GM12878 (cell line): ENCODE measurements at regions not wholly inside any gene's neighbourhood (a gene's known extent, or its start where the extent isn't known, plus 50 kb on each side); places are given as distances from the start of the nearest gene placed in this dataset.
"Not testable (repeated sequence)": the region's sequence is repeated elsewhere in the genome, so short reads cannot be mapped to it uniquely, and the experiment has no call there.

Experiments used
- ATAC-seq: fragments of 200-7000 bp; cut with Tn5 transposase; 3 replicates; pipeline ENCODE4 v1.9.1; 2020; ENCODE audit warnings: mild to moderate bottlenecking, moderate library complexity
- BruUV-seq: library from RNA; stranded (reverse); fragments of 400-500 nt; replicated peaks from 2 replicates; lab custom pipeline; 2021; lab: Mats Ljungman, UMichigan
- CTCF ChIA-PET: fragments of 300-600 bp; sonication (Branson Sonifier 250); formaldehyde crosslinking; extraction: SDS; loops from one replicate; lab custom pipeline; 2021; ENCODE audit warnings: inconsistent platforms; lab: Yijun Ruan, JAX
- POLR2A ChIA-PET: fragments of 350-600 bp; formaldehyde crosslinking; extraction: SDS; loops from one replicate; lab custom pipeline; 2021; ENCODE audit warnings: inconsistent platforms; lab: Charles Lee
- RAD21 ChIA-PET: fragments of 300-600 bp; sonication (Branson Sonifier 250); formaldehyde crosslinking; loops from one replicate; lab custom pipeline; 2023; ENCODE audit warnings: antibody characterized with exemption; ENCODE audit not compliant: unreplicated experiment; lab: Charles Lee
- SMC1A ChIA-PET: fragments of 300-600 bp; sonication (Branson Sonifier 250); formaldehyde crosslinking; loops from one replicate; lab custom pipeline; 2023; ENCODE audit not compliant: unreplicated experiment, uncharacterized antibody; lab: Charles Lee
- DNase-seq: peaks from one replicate; pipeline ENCODE4 v3.0.0-alpha.2; 2011; ENCODE audit warnings: low read depth, low spot score
- FAIRE-seq: peaks from 3 replicates; lab custom pipeline; 2011; peaks lifted over from hg19 to GRCh38; lab: Jason Lieb, UNC
- H2AFZ ChIP-seq: 2 replicates; pipeline ENCODE4 v1.6.0; 2011; ENCODE audit warnings: low read depth, low read length, control low read depth; ENCODE audit not compliant: control insufficient read depth
- H3K27ac ChIP-seq: 2 replicates; pipeline ENCODE4 v1.5.1; 2011; ENCODE audit warnings: control low read depth; ENCODE audit not compliant: control insufficient read depth, insufficient read depth
- H3K27me3 ChIP-seq, 2 experiments: replicated peaks in 1 of 2; 2 replicates each; pipeline versions ENCODE4 v1.6.0 to v1.6.1; 2011; ENCODE audit warnings: low read length in 1 of 2; ENCODE audit not compliant: control insufficient read depth in 2 of 2, insufficient read depth in 2 of 2
- H3K36me3 ChIP-seq, 2 experiments: 2 replicates each; pipeline ENCODE4 v1.5.1; 2011; ENCODE audit warnings: low read length in 1 of 2; ENCODE audit not compliant: control insufficient read depth in 2 of 2, insufficient read depth in 2 of 2
- H3K4me1 ChIP-seq: 2 replicates; pipeline ENCODE4 v1.6.1; 2011; ENCODE audit warnings: mild to moderate bottlenecking, low read length, moderate library complexity, mixed read lengths; ENCODE audit not compliant: control insufficient read depth, insufficient read depth
- H3K4me2 ChIP-seq: 2 replicates; pipeline ENCODE4 v1.6.0; 2011; ENCODE audit warnings: control low read depth; ENCODE audit not compliant: control insufficient read depth, insufficient read depth
- H3K4me3 ChIP-seq: fragments of 200-600 bp; sonication (generic); 2 replicates; pipeline ENCODE4 v1.5.1; 2016
- H3K79me2 ChIP-seq: 2 replicates; pipeline ENCODE4 v1.6.0; 2011; ENCODE audit warnings: low read length; ENCODE audit not compliant: control insufficient read depth, insufficient read depth
- H3K9ac ChIP-seq: 2 replicates; pipeline ENCODE4 v1.8.0; 2011; ENCODE audit warnings: low read length, control low read depth, mixed read lengths; ENCODE audit not compliant: control insufficient read depth, insufficient read depth
- H3K9me3 ChIP-seq: replicated peaks from 3 replicates; pipeline ENCODE4 v1.5.1; 2011; ENCODE audit warnings: mild to moderate bottlenecking, low read length; ENCODE audit not compliant: control insufficient read depth, insufficient read depth
- H4K20me1 ChIP-seq: 2 replicates; pipeline ENCODE4 v1.6.0; 2011; ENCODE audit not compliant: control insufficient read depth, insufficient read depth
- DPF2 ChIP-seq: fragments of 450-650 bp; IDR thresholded peaks from 2 replicates; pipeline ENCODE4 v1.6.1; 2017; ENCODE audit warnings: mild to moderate bottlenecking
- KAT2A ChIP-seq: conservative IDR thresholded peaks from 2 replicates; pipeline ENCODE4 v1.6.1; 2011; ENCODE audit warnings: low read depth, low read length; ENCODE audit not compliant: control insufficient read depth
- MXI1 ChIP-seq: fragments of 150-350 bp; IDR thresholded peaks from 2 replicates; pipeline ENCODE4 v1.6.1; 2011; ENCODE audit warnings: low read depth, mild to moderate bottlenecking, inconsistent platforms, low read length, improper control_type of control experiment
- WGBS: methylation state at CpG from one replicate; pipeline ENCODE4 v1.1.6; 2016; ENCODE audit warnings: low lambda C conversion rate; ENCODE audit not compliant: insufficient replicate concordance, insufficient coverage; ENCODE audit errors: missing lambda C conversion rate; 5-methylcytosine and 5-hydroxymethylcytosine counted together
- in situ Hi-C: fragments of 300-500 bp; cut with MboI; formaldehyde crosslinking; loops from 9 replicates; pipeline ENCODE4 v1.14.3; 2018; ENCODE audit warnings: mixed read lengths
- intact Hi-C: fragments of 100-400 bp; cut with micrococcal nuclease; formaldehyde crosslinking; loops from one replicate; pipeline ENCODE4 v1.14.2; 2022; ENCODE audit not compliant: unreplicated experiment
- TF ChIP-seq, protein P1 (sequence below): fragments of 450-650 bp; IDR thresholded peaks from 2 replicates; pipeline ENCODE4 v1.6.1; 2017; ENCODE audit warnings: mild to moderate bottlenecking, moderate library complexity

DNA sequence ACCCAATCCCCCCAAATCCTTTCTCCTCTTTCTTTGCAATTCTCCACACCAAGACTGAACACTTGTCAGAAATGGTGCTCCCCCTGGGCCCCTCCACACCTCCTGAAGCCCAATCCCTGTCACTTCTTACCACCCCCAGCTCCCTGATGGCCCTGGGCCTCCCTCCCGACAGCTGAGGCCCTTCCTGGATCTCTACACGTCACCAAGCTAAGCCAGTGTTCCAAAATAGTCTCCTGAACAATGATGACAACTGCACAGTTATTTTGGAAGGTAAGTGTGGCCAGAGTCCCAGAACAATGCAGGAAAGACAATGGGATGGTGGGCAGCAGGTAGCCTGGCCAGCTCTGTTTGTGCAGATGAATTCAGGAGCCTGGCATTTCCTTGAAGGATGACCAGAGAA lies 63.7 kb upstream of the PRSS3 start:
- ATAC-seq (no peak), DNase-seq (no peak), FAIRE-seq (no peak)
- ChIA-PET CTCF (interaction anchor here (1.2 to 2.1 kb wide), 2 partner anchors 10 to 673 kb away, joined by 3 to 9 read pairs; no protein-coding TSS in a partner anchor), POLR2A (no interaction called here), RAD21 (no interaction called here), SMC1A (interaction anchor here (0.9 to 1.4 kb wide), 3 partner anchors 8 to 108 kb away, joined by 3 to 5 read pairs (median 3); no protein-coding TSS in a partner anchor)
- intact Hi-C loops = no loop called here
- Histone ChIP-seq H2AFZ (no peak overlapping the region), H3K79me2 (no peaks in the 10 kb centered on the region), H3K9me3 (no peaks in the 10 kb centered on the region), H3K27me3 (no peaks in the 10 kb centered on the region; a peak in 1 of 4 replicates), H3K4me2 (no peak overlapping the region), H3K4me1 (no peaks in the 10 kb centered on the region), H3K4me3 (no peak overlapping the region), H3K9ac (no peak overlapping the region), H3K27ac (no peak overlapping the region), H3K36me3 (no peaks in the 10 kb centered on the region), H4K20me1 (no peaks in the 10 kb centered on the region)
- WGBS = 0% methylated on average over 2 of the region's 2 CpGs
- BruUV-seq = no TSS peak
- in situ Hi-C loops = no loop called here
- TF ChIP-seq MXI1 (no peak), DPF2 (no peak), KAT2A (no peak)
- TF ChIP-seq, protein P1, sequence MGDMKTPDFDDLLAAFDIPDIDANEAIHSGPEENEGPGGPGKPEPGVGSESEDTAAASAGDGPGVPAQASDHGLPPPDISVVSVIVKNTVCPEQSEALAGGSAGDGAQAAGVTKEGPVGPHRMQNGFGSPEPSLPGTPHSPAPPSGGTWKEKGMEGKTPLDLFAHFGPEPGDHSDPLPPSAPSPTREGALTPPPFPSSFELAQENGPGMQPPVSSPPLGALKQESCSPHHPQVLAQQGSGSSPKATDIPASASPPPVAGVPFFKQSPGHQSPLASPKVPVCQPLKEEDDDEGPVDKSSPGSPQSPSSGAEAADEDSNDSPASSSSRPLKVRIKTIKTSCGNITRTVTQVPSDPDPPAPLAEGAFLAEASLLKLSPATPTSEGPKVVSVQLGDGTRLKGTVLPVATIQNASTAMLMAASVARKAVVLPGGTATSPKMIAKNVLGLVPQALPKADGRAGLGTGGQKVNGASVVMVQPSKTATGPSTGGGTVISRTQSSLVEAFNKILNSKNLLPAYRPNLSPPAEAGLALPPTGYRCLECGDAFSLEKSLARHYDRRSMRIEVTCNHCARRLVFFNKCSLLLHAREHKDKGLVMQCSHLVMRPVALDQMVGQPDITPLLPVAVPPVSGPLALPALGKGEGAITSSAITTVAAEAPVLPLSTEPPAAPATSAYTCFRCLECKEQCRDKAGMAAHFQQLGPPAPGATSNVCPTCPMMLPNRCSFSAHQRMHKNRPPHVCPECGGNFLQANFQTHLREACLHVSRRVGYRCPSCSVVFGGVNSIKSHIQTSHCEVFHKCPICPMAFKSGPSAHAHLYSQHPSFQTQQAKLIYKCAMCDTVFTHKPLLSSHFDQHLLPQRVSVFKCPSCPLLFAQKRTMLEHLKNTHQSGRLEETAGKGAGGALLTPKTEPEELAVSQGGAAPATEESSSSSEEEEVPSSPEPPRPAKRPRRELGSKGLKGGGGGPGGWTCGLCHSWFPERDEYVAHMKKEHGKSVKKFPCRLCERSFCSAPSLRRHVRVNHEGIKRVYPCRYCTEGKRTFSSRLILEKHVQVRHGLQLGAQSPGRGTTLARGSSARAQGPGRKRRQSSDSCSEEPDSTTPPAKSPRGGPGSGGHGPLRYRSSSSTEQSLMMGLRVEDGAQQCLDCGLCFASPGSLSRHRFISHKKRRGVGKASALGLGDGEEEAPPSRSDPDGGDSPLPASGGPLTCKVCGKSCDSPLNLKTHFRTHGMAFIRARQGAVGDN = no peak

- DNase-seq, H3K4me2 ChIP-seq, in situ Hi-C loops, POLR2A ChIA-PET, H3K36me3 ChIP-seq, H3K4me3 ChIP-seq, H3K9me3 ChIP-seq, H3K9ac ChIP-seq, RAD21 ChIA-PET, H4K20me1 ChIP-seq, BruUV-seq, H3K4me1 ChIP-seq, H3K79me2 ChIP-seq, H2AFZ ChIP-seq, H3K27ac ChIP-seq, CTCF ChIA-PET, intact Hi-C loops, ATAC-seq, H3K27me3 ChIP-seq, FAIRE-seq: not testable (repeated sequence)
- WGBS = 47% methylated on average over 5 of the region's 5 CpGs
- SMC1A ChIA-PET = interaction anchor here (1.0 kb wide), 1 partner anchor 66 kb away, joined by 3 read pairs; no protein-coding TSS in a partner anchor
Observed at GRCh38 chr9:33734247-33734940, 61.0 kb upstream of the PRSS3 start.
